ENCODE measurements at regions not wholly inside any gene's neighbourhood (a gene's known extent, or its start where the extent isn't known, plus 50 kb on each side); places are given as distances from the start of the nearest gene placed in this dataset.
A peak's percentile ranks its signal among the peaks of the same experiment; 100 is the strongest.

DNA sequence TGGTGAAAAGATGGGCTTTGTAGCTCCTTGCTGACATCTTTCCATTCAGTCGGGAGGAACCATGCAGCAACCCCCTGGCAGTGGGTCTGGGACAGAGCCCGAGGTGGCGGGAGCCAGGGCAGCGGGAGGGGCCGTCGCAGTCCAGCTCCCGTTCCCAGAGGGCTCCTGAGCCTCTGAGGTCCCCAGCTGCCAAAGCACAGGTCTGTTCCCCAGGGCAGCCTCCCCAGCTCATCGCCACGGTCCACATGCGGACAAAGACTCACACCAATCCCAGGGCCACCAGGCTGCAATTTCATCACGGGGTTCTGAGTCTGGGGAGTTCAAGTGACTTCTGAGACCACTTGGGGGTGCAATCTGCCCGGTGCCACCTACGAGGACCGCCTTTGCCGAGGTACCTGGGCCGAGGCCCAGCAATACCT, 196.0 kb downstream of the RBFOX3 start:
- DNase-seq: no peak

DNA sequence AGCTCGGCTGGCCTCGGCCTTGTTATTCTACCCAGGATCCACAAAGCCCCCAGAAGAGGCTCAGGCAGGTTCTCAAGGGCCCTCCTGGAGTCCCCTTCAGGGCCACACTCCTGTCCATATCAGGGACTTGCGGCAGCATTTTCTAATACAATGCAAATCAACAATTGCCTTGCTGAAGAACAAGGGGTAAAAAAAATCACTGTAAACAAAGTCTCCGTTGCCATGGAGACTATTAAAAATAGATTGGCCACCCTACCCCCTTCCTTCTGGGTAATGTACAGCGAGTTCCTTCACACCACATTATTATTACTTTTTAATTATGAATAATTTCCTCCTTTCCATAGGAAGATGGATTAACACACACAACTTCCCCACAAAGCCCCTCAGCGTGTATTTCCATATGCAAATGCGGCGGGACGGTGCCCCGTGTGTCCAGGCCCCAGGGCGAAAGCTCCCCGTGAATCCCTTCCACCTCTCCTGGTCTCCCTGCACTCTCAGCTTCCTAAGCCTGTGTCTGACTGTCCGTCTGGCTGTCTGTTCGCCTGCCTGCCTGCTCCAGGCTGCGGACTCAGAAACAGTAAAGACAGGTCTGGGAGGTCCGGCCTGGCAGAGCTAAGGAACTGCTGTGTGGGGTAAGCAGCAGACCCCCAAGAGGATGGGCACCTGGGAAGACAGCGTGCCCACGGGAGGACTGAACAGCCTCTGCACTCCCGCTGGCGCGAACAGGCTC, 196.6 kb downstream of the RBFOX3 start:
- DNase-seq: no peak

DNA sequence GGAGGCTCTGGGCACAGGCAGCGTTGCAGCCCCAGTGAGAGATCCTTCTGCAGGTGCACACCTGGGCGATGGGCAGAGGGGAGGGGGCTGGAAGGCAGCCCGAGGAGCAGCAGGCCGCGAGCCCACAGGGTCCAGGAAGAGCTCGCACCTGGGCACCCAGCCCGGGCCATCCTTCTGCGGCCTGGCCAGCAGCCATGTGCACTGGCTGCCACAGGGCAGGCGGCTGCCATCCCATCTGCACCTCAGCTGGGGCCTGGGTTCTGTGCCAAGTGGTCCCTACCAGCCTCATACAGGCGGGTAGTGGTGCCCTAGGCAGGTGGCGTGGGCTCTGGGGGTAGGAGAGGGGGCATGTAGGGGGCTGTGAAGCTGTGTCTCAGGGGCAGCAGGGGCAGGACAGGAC, 197.2 kb downstream of the RBFOX3 start:
- DNase-seq: no peak

DNA sequence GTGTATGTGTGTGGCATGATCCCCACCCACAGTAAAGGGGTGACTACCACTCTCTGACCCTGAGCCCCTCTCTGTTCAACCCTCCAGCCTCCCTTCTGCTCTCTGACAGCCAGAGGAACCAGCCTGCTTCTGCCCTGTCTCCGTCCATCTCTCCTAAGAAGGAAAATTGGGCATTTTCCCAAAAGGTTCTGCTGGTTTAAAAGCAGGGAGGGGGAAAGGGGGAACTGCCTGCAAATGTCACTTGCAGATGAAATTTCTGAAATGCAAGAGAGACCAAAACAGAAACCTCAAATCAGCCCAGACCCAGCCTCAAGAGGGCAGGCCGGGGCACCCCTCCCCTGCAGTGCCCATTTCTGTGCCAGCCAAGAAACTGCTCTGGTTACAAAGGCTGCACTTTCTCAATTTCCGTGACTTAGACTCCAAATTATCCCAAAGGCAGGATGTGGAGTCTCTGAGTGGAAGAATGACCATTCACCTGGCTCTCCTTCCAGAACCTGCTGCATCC, 197.9 kb downstream of the RBFOX3 start:
- no peak for DNase-seq

DNA sequence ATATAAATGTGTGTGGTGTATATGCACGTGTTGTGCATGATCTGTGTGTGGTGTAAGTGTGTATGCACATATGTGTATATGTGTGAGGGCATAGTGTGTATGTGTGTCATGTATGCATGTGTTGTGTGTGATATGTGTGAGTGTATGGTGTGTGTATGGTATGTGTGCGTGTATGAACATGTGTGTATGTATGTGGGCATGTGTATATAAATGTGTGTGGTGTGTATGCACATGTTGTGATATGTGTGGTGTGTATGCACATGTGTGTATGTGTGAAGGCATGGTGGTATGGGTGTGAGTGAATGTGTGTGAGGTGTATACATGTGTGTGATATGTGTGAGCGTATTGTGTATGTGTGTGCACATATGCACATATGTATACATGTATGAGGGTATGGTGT, 198.7 kb downstream of the RBFOX3 start:
- DNase-seq: no peak

DNA sequence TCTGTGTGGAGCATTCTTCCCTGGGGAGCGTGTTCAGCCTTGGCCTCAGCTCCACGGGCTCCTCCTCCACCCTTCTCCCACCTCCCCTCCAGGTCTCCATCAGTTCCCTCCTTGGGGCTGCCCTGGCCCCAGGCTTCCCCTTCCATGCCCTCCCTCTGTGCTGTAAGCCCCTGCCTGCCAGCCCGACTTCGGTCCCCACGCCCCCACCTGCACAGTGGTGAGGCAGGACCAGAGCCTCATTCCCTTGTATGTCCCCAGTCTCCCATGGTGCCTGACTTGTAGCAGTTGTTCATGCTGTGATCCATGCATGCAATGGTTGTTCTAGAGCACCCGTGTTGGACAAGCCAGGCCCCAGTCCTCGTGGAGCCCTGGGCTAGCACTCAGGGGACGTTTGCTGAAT, 199.4 kb downstream of the RBFOX3 start:
- DNase-seq: no peak

DNA sequence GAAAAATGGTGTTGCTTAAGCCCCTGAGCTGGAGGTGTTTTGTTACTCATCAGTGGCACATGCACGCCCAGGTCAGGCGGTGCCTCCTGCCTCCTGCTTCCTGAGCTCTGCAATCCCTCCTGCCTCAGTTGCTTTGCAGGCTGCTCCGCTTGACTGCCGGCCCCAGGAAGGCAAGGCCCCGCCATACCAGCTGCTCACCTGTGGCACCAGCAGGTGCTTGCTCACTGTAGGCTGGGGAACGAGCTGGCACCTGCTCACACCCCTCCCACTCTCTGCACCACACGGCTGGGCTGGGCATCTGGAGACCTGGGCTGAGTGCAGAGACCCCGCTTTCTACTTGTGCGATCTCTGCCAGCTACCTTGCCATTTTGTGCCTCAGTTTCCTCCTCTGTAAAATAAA, 200.2 kb downstream of the RBFOX3 start:
- no peak for DNase-seq

DNA sequence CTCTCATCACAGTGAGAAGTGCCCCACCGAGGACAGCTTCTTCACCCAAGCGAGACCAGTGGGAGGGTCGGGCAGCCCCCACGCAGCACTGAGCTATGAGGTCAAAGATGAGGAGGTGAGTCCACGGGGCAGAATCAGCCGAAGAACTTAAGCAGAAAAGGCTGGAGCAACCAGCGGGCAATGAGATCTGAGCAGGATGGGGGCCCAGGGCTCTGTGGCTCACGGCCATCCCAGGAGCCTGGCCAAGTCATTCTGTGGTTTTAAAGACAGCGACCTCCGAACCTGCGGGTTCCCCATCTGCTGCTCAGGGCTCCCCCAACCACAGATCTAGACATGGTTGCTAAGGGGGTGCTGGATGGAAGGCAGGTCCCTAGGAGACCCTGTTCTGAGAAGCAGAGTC, 202.6 kb downstream of the RBFOX3 start:
- DNase-seq: no peak

DNA sequence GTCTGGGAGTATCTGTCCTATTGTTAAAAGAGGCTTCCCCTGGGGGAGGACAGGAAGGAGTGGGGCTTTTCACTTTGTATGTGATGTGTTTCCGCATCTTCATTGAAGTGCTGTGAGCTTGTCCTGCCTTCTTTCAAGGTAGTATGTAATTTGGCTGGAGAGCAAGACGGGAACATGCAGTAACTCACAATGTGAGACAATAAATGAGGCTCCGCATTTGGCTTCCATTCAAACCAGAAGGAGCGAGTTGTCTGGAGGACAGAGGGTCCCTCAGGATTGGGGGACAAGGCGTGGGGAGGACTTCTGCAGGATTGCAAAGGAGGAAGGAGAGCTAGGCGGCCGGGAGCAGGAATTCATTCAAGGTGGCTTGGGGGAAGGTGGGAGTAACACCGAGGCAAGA, 203.5 kb downstream of the RBFOX3 start:
- no peak for DNase-seq

DNA sequence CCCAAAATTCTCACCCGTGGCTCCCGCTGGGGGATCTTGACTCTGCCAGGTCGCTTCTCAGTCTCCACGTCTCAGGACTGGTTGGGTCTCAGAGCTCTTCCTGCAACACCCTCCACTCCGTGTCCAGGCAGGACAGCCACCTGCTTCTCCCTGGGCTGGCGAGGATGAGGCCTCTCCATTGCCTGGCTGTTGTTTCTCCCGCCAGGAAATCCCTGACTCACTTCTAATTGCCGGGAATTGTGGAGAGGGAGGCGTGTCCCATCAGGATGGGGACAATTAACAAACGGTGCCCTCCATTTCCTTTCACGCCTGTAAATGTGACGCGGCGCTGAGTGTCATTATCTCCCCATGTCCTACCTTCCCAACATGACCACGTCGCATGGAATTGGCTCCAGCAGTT, 204.5 kb downstream of the RBFOX3 start:
- no peak for DNase-seq

DNA sequence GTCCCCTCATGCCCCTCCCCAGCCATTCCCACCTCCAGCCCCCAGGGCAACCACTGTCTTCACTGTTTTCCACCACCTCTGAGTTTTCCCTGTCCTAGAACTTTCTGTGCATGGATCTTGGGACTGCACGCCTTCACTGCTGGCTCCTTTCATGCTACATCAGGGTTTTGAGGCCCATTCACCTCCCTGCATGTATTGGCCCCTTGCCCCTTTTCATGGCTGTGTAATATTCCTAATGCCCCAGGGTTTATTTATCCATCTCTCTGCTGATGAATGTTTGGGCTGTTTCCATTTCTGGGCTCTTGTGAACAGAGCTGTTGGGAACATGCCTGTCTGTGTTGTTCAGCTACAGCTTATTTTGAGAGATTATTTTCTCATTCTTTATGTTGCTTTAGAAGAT, 205.0 kb downstream of the RBFOX3 start:
- no peak for DNase-seq

DNA sequence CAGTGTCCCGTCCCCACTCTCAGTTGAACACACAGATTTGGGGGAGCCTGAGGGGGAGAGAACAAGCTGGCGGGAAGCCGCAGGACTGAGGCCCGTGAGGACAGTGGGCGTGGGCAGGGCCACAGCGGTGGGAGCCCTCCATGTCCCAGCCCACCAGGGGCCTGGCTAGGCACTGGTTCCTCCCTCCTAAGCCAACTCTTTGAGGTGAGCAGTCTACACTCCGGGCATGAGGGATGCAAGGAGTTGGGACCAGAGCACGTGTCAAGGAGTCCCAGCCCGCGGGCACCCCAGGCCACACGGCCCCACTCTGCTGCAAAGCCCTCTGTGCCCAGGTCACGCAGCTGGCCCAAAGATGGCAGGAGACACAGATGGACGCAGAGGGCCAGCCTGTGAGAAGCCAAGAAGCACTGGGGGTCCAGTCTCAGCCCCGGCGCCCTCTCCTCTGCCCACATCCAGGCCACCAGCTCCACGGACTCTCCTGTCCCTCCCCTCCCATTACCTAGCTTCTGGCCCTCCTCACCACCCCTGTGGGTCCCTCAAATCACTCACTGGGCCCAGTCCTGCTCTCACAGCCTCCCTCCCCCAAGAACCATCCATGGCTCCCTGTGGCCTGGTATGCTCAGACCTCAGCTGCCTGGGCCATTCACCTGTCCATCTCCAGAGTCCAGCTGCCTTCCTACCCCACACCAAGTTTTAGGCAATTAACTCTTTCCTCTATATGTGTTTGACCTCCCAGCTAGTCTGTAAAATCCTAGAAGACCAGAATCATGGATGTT, 206.5 kb downstream of the RBFOX3 start:
- DNase-seq: no peak

DNA sequence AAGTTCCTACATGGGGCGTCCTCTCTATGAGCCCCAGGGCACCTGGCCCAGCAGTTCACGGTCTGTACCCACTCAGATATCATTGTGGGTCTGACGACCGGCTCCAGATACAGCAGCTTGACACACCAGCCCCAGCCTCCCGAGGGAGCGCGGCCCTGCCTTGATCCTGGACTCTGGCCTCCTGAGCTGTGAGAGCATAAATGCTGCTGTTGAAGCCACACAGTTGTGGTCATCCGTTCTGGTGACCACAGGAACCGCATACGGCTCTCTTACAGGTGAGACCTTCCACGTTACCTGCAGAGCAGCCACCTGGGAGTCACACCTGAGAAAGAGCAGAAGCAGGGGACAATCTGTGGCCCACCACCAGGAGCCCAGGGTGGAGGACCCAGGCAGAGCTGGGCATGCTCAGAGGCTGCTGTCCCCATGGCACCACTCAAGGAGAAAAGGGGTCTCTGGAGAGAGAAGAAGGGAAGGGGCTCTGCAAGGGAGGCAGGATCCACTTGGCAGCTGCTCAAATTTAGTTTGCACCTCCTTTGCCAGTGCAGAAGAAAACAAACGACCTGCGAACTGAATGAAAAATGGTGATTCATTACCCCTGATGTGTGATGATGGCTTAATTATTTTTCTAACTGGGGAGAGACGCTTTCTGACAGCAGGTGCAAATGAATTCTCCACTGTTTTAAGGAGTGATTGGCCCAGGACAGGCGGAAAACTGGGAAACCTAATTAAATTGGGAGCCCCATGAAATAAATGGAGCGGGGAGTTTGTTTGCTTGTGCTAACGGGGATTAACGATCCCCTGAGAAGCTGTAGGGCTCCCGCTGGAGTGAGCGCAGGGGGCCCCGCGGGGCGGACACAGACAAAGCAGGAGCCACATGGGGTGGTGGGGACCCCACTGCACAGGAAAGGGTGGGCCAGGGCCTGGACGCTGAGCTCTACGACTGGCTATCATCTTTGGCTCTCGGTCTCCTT, 208.9 kb downstream of the RBFOX3 start:
- no peak for DNase-seq

DNA sequence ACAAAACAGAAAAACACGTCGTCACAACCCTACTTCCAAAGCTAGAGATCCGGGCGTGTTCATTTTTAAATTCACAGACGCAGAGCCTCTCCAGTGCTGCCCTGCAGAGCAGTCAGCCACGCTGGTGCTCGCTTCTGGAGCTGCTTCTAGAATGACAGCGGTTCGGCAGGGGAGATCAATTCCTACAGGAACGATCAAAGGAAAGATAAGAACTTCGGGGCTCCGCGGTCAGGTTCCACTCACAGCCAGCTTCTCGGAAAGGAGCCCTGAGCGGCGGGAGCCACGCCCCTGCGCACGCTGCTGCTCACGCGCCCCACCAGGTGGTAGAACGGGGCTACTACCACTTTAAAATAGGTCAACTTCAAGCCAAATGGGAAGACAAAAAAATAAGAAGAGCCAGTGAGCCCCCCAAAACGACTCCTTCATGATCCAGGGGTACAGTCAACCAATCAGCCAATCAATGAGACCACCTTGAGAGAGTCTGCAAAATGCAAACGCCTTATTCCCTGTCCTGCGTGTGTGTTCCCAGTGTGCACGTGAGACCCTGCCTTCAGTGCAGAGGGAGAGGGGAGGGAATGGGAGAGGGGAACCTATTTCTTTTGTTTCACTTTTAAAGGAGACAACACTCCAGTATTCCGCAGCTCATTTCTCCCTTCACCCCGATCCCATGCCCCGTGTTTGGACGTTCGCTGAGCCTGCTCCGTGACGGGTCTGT, 209.7 kb downstream of the RBFOX3 start:
- DNase-seq: peak; percentile 88

DNA sequence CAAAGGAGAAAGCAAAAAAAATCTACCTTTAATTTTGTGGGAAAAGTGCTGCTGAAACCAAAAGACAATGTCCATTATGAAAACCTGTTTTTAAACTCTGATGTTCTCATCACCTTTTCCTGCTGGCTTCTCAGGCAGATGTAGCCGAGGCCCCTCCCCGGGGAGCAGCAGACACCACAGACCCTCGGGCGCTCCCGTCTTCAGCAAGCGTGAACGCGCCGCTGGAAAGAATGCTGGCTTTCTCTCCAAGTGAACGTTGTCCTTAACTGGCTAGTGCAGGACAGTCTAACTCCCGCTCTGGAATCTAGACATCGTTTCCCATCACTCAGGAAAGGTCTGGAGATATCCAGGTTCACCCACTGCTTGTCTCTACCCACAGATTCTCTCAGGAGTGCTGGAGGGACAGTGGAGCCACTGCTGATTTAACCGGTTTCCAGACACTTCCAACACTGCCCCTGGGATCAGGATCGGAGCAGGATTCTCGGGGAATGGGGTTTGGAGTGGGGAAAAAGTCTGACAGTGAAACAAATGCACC, 211.2 kb downstream of the RBFOX3 start:
- no peak for DNase-seq

DNA sequence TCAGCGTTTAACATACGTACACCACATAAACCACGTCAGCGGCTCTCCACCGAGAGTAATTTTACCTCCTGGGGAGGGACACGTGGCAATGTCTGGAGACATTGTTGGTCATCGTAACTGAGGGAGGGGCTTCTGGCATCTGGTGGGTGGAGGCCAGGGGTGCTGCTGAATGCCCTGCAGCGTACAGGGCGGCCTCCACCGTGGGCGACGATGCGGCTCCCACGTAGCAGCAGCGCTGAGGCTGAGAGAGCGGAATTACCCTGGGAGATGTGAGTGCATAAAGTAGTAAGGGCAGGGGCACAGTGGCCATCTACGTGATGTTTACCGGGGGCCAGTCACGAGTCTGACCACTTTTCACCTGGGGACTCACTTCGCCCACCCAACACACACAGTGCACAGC, 212.4 kb downstream of the RBFOX3 start:
- DNase-seq: no peak

DNA sequence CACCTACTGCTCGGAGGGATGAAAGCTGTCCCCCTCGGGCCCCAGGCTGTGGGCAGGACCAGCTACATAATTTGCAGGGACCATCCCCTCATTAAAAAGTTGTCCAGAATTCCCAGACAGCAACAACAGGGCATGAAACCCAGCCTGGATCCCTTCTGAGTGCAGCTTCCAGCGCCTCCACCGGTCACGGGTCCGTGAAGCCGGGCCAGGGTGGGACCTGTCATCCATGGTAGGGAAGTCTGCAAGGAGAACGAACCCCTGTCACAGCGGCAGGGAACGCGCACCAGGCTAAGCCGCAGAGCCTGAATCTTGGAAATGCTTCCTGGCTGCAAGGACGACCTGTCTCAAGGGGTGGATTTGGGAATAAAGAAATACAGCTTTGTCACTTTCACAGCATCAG, 214.2 kb downstream of the RBFOX3 start:
- no peak for DNase-seq

DNA sequence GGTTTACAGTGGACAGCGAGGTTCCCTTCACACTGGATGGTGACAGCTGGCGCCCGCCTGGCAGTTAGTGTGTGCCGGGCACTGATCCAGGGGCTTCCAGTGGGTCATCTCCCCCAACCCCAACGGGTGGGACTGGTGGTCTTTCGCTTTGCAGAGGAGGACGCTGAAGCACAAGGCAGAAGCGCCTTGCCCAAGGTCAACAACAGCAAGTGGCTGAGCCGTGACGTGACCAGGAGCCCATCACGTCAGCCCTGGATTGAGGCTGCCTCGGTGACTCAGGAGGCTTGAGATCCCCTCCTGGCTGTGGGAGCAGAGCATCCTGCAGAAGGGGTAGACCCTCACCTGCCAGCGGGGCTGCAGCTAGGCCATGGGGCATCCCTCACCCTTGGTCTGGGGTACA, 215.3 kb downstream of the RBFOX3 start:
- no peak for DNase-seq

DNA sequence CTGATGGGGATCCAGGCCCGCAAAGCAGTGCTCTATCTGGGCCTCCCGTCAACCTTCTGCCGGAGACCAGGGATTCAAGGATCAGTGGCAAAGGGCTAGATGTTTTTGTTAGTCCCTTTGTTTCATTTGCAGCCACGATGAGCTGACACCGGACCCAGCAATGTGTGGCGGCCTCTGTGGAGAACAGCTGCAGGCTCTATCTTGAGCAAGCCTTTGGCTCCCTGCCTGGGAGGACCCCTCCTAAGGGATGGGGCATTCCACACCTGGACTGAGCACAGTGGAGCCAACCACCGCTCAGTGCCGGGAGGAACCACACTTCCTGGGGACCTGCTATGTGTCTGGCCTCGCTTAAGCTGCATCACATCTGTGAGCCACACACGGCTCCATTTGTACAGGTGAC, 215.8 kb downstream of the RBFOX3 start:
- no peak for DNase-seq

DNA sequence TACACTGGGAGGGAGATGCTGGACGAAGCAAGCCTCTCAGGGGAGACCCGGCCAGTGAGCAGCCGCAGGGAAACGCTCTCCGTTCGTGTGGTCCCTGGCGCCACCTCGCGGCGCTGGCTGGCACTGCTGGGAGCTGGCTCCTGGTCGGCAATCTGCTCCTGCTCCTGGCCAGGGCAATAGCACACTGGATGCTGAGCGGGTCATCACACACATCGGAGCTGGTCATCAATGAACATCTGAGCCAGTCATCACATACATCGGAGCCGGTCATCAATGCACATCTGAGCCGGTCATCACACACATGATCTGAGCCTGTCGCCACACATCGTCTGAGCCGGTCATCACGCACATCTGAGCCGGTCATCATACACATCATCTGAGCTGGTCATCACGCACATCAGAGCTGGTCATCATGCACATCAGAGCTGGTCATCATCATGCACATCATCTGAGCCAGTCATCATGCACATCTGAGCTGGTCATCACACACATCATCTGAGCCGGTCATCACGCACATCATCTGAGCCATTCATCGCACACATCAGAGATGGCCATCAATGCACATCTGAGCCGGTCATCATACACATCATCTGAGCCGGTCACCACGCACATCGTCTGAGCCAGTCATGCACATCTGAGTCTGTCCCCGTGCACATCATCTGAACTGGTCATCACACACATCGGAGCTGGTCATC, 217.3 kb downstream of the RBFOX3 start:
- peak; percentile 93 for DNase-seq

DNA sequence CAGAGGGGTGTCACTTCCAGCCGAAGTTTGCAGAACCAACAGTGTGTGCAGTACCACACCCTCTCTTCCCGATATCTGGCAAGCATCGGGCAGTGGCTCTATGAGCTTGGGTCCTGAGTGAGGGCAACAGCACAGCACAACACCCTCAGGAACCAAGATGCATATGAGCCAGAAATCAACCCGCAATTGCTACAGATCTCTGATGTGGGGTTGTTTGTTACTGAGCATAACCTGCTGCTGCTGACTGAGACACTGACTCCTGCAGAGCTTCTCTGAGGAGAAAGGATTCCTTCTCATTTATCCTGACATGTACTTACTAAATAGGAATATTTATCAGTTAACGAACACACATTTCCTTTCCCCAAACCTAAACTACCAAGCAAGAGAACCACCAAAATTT, 218.3 kb downstream of the RBFOX3 start:
- DNase-seq: no peak

All from activated CD8-positive, alpha-beta memory T cell treated with anti-CD3 and anti-CD28 coated beads, Interleukin-2, amount 50 U/mL, for 48 hours (primary cell).